WTC11 (cell line): ENCODE measurements at regions not wholly inside any gene's neighbourhood (a gene's known extent, or its start where the extent isn't known, plus 50 kb on each side); places are given as distances from the start of the nearest gene placed in this dataset.

Experiments used
- ATAC-seq: fragments of 200-7000 bp; cut with Tn5 transposase; 2 replicates; pipeline ENCODE4 v1.10.0; 2021; ENCODE audit warnings: mild to moderate bottlenecking, moderate library complexity
- CTCF ChIA-PET: fragments of 300-600 bp; sonication (Branson Sonifier 250); formaldehyde crosslinking; loops from one replicate; lab custom pipeline; 2021; ENCODE audit warnings: antibody characterized with exemption; lab: Charles Lee
- POLR2A ChIA-PET: fragments of 350-600 bp; sonication (Branson Sonifier 250); formaldehyde crosslinking; loops from one replicate; lab custom pipeline; 2021; ENCODE audit warnings: antibody characterized with exemption; lab: Charles Lee
- DNase-seq: peaks from one replicate; pipeline ENCODE4 v3.0.0; 2021; ENCODE audit warnings: low spot score
- H3K27ac Mint-ChIP-seq: 2 replicates; pipeline ENCODE4 v1.8.0; 2021; ENCODE audit warnings: mixed read lengths
- H3K27me3 Mint-ChIP-seq: 2 replicates; pipeline ENCODE4 v1.8.0; 2021; ENCODE audit warnings: low read depth, mild to moderate bottlenecking, moderate library complexity, mixed read lengths
- H3K36me3 Mint-ChIP-seq: 2 replicates; pipeline ENCODE4 v1.8.0; 2021; ENCODE audit warnings: mixed read lengths
- H3K4me1 Mint-ChIP-seq: 2 replicates; pipeline ENCODE4 v1.8.0; 2022; ENCODE audit warnings: mixed read lengths
- H3K4me3 Mint-ChIP-seq: 2 replicates; pipeline ENCODE4 v1.8.0; 2021; ENCODE audit warnings: mild to moderate bottlenecking, moderate library complexity, mixed read lengths
- H3K9me3 Mint-ChIP-seq: 2 replicates; pipeline ENCODE4 v1.8.0; 2021; ENCODE audit warnings: mixed read lengths
- CBFB ChIP-seq: sonication (generic); formaldehyde crosslinking; IDR thresholded peaks from 2 replicates; pipeline ENCODE4 v1.8.1; 2022; ENCODE audit warnings: mild to moderate bottlenecking, low read depth, missing genetic modification reagents
- CREB1 ChIP-seq: sonication (generic); formaldehyde crosslinking; IDR thresholded peaks from 2 replicates; pipeline ENCODE4 v1.8.0; 2023; ENCODE audit warnings: mild to moderate bottlenecking, missing genetic modification reagents
- ETV6 ChIP-seq: sonication (generic); formaldehyde crosslinking; IDR thresholded peaks from 2 replicates; pipeline ENCODE4 v1.8.1; 2022; ENCODE audit warnings: mild to moderate bottlenecking, missing genetic modification reagents
- FOXJ3 ChIP-seq: sonication (generic); formaldehyde crosslinking; IDR thresholded peaks from 2 replicates; pipeline ENCODE4 v1.9.0; 2021; ENCODE audit warnings: missing genetic modification reagents, mild to moderate bottlenecking, borderline replicate concordance
- GABPB1 ChIP-seq: sonication (generic); formaldehyde crosslinking; IDR thresholded peaks from 2 replicates; pipeline ENCODE4 v1.8.1; 2023; ENCODE audit warnings: mild to moderate bottlenecking, missing genetic modification reagents
- NFE2L1 ChIP-seq: sonication (generic); formaldehyde crosslinking; IDR thresholded peaks from 2 replicates; pipeline ENCODE4 v1.8.1; 2023; ENCODE audit warnings: missing genetic modification reagents
- NR3C1 ChIP-seq: sonication (generic); formaldehyde crosslinking; conservative IDR thresholded peaks from 2 replicates; pipeline ENCODE4 v1.8.1; 2023; ENCODE audit warnings: low read depth, mild to moderate bottlenecking, missing genetic modification reagents
- SOX15 ChIP-seq: fragments of 250-450 bp; sonication (Bioruptor Pico); IDR thresholded peaks from 2 replicates; pipeline ENCODE4 v1.9.0; 2021; ENCODE audit warnings: mild to moderate bottlenecking
- TP53 ChIP-seq: sonication (generic); formaldehyde crosslinking; IDR thresholded peaks from 2 replicates; pipeline ENCODE4 v1.8.1; 2023; ENCODE audit warnings: mild to moderate bottlenecking, missing genetic modification reagents
- ZNF138 ChIP-seq: sonication (generic); formaldehyde crosslinking; conservative IDR thresholded peaks from 2 replicates; pipeline ENCODE4 v1.8.1; 2022; ENCODE audit warnings: mild to moderate bottlenecking, moderate library complexity, missing genetic modification reagents
- ZNF396 ChIP-seq: fragments of 250-450 bp; sonication (Bioruptor Pico); IDR thresholded peaks from 2 replicates; pipeline ENCODE4 v1.8.0; 2021; ENCODE audit warnings: mild to moderate bottlenecking, moderate library complexity, borderline replicate concordance
- ZNF416 ChIP-seq: fragments of 250-450 bp; sonication (Bioruptor Pico); IDR thresholded peaks from 2 replicates; pipeline ENCODE4 v1.9.0; 2021; ENCODE audit warnings: mild to moderate bottlenecking, inconsistent platforms
- TF ChIP-seq, protein P1 (sequence below): fragments of 250-450 bp; sonication (Bioruptor Pico); conservative IDR thresholded peaks from 2 replicates; pipeline ENCODE4 v1.9.0; 2021; ENCODE audit warnings: mild to moderate bottlenecking
- TF ChIP-seq, protein P2 (sequence below): sonication (generic); formaldehyde crosslinking; IDR thresholded peaks from 2 replicates; pipeline ENCODE4 v1.8.1; 2022; ENCODE audit warnings: low read depth, mild to moderate bottlenecking, moderate library complexity, missing genetic modification reagents, borderline replicate concordance
- TF ChIP-seq, protein P3 (sequence below): fragments of 250-450 bp; sonication (Bioruptor Pico); IDR thresholded peaks from 2 replicates; pipeline ENCODE4 v1.9.0; 2021; ENCODE audit warnings: mild to moderate bottlenecking
- TF ChIP-seq, protein P4 (sequence below): fragments of 250-450 bp; sonication (Bioruptor Pico); IDR thresholded peaks from 2 replicates; pipeline ENCODE4 v1.9.0; 2021; ENCODE audit warnings: mild to moderate bottlenecking
- TF ChIP-seq, protein P5 (sequence below): sonication (generic); formaldehyde crosslinking; IDR thresholded peaks from 2 replicates; pipeline ENCODE4 v1.8.0; 2023; ENCODE audit warnings: mild to moderate bottlenecking, missing genetic modification reagents
- TF ChIP-seq, protein P6 (sequence below): sonication (generic); formaldehyde crosslinking; IDR thresholded peaks from 2 replicates; pipeline ENCODE4 v1.8.1; 2023; ENCODE audit warnings: mild to moderate bottlenecking, missing genetic modification reagents, borderline replicate concordance
- TF ChIP-seq, protein P7 (sequence below): sonication (generic); formaldehyde crosslinking; IDR thresholded peaks from 2 replicates; pipeline ENCODE4 v1.8.1; 2023; ENCODE audit warnings: mild to moderate bottlenecking, missing genetic modification reagents
- TF ChIP-seq, protein P8 (sequence below): sonication (generic); formaldehyde crosslinking; IDR thresholded peaks from 2 replicates; pipeline ENCODE4 v1.8.0; 2022; ENCODE audit warnings: mild to moderate bottlenecking, missing genetic modification reagents
- TF ChIP-seq, protein P9 (sequence below): sonication (generic); formaldehyde crosslinking; IDR thresholded peaks from 2 replicates; pipeline ENCODE4 v1.8.1; 2023; ENCODE audit warnings: mild to moderate bottlenecking, moderate library complexity, missing genetic modification reagents

DNA sequence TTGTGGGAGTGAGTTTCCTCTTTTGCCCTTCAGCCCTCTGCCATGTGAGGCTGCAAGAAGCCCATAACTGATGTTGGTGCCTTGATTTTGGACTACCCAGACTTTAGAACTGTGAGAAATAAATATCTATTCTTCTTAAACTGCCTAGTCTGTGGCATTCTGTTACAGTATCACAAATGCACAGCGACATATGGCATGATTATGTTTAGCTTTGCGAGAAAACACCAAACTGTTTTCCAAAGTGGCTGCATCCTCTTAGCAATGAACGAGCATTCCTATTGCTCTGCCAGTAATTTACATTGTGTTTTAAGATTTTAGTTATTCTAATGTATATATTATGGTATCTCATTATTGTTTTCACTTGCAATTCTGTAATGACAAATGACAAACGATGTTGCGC lies 246.7 kb downstream of the HLX start (continued):
- TF ChIP-seq, protein P1, sequence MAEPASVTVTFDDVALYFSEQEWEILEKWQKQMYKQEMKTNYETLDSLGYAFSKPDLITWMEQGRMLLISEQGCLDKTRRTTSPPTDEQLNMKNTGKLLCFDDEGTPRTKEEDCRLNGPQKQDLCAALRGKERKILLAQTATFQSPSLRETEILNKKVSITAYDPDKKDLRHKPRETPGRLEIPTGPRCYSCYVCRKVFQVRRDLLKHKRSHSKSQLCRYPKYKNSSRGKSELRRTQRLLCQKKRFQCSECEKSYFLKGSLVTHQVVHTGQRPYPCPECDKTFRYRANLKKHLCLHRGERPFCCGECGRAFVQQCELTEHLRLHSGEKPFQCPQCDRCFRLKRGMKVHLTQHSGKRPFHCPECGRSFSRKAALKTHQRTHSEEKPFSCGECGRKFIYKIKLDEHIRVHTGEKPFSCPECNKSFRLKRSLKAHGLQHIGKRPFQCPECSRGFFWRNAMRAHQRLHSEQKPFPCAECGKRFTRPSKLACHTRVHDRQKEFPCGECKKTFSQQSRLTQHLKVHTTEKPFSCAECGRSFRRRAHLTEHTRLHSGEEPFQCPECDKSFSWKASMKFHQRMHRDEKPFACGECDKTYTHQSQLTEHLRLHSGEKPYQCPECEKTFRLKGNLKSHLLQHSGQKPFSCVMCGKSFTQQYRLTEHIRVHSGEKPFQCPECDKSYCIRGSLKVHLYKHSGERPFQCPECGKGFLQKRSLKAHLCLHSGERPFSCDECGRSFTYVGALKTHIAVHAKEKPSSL = no peak
- TF ChIP-seq FOXJ3 (no peak), SOX15 (CRISPR knock-in tag) (no peak), ZNF138 (CRISPR knock-in tag) (no peak), NR3C1 (no peak), CBFB (CRISPR knock-in tag) (no peak), ETV6 (no peak)
- TF ChIP-seq, protein P2, sequence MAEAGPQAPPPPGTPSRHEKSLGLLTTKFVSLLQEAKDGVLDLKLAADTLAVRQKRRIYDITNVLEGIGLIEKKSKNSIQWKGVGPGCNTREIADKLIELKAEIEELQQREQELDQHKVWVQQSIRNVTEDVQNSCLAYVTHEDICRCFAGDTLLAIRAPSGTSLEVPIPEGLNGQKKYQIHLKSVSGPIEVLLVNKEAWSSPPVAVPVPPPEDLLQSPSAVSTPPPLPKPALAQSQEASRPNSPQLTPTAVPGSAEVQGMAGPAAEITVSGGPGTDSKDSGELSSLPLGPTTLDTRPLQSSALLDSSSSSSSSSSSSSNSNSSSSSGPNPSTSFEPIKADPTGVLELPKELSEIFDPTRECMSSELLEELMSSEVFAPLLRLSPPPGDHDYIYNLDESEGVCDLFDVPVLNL (CRISPR knock-in tag) = no peak
- TF ChIP-seq, protein P3, sequence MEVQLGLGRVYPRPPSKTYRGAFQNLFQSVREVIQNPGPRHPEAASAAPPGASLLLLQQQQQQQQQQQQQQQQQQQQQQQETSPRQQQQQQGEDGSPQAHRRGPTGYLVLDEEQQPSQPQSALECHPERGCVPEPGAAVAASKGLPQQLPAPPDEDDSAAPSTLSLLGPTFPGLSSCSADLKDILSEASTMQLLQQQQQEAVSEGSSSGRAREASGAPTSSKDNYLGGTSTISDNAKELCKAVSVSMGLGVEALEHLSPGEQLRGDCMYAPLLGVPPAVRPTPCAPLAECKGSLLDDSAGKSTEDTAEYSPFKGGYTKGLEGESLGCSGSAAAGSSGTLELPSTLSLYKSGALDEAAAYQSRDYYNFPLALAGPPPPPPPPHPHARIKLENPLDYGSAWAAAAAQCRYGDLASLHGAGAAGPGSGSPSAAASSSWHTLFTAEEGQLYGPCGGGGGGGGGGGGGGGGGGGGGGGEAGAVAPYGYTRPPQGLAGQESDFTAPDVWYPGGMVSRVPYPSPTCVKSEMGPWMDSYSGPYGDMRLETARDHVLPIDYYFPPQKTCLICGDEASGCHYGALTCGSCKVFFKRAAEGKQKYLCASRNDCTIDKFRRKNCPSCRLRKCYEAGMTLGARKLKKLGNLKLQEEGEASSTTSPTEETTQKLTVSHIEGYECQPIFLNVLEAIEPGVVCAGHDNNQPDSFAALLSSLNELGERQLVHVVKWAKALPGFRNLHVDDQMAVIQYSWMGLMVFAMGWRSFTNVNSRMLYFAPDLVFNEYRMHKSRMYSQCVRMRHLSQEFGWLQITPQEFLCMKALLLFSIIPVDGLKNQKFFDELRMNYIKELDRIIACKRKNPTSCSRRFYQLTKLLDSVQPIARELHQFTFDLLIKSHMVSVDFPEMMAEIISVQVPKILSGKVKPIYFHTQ (CRISPR knock-in tag) = no peak
- TF ChIP-seq, protein P4, sequence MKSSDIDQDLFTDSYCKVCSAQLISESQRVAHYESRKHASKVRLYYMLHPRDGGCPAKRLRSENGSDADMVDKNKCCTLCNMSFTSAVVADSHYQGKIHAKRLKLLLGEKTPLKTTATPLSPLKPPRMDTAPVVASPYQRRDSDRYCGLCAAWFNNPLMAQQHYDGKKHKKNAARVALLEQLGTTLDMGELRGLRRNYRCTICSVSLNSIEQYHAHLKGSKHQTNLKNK (CRISPR knock-in tag) = no peak
- TF ChIP-seq, protein P5, sequence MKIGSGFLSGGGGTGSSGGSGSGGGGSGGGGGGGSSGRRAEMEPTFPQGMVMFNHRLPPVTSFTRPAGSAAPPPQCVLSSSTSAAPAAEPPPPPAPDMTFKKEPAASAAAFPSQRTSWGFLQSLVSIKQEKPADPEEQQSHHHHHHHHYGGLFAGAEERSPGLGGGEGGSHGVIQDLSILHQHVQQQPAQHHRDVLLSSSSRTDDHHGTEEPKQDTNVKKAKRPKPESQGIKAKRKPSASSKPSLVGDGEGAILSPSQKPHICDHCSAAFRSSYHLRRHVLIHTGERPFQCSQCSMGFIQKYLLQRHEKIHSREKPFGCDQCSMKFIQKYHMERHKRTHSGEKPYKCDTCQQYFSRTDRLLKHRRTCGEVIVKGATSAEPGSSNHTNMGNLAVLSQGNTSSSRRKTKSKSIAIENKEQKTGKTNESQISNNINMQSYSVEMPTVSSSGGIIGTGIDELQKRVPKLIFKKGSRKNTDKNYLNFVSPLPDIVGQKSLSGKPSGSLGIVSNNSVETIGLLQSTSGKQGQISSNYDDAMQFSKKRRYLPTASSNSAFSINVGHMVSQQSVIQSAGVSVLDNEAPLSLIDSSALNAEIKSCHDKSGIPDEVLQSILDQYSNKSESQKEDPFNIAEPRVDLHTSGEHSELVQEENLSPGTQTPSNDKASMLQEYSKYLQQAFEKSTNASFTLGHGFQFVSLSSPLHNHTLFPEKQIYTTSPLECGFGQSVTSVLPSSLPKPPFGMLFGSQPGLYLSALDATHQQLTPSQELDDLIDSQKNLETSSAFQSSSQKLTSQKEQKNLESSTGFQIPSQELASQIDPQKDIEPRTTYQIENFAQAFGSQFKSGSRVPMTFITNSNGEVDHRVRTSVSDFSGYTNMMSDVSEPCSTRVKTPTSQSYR = no peak
- TF ChIP-seq, protein P6, sequence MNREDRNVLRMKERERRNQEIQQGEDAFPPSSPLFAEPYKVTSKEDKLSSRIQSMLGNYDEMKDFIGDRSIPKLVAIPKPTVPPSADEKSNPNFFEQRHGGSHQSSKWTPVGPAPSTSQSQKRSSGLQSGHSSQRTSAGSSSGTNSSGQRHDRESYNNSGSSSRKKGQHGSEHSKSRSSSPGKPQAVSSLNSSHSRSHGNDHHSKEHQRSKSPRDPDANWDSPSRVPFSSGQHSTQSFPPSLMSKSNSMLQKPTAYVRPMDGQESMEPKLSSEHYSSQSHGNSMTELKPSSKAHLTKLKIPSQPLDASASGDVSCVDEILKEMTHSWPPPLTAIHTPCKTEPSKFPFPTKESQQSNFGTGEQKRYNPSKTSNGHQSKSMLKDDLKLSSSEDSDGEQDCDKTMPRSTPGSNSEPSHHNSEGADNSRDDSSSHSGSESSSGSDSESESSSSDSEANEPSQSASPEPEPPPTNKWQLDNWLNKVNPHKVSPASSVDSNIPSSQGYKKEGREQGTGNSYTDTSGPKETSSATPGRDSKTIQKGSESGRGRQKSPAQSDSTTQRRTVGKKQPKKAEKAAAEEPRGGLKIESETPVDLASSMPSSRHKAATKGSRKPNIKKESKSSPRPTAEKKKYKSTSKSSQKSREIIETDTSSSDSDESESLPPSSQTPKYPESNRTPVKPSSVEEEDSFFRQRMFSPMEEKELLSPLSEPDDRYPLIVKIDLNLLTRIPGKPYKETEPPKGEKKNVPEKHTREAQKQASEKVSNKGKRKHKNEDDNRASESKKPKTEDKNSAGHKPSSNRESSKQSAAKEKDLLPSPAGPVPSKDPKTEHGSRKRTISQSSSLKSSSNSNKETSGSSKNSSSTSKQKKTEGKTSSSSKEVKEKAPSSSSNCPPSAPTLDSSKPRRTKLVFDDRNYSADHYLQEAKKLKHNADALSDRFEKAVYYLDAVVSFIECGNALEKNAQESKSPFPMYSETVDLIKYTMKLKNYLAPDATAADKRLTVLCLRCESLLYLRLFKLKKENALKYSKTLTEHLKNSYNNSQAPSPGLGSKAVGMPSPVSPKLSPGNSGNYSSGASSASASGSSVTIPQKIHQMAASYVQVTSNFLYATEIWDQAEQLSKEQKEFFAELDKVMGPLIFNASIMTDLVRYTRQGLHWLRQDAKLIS (CRISPR knock-in tag) = no peak
- TF ChIP-seq, all 79 proteins: peak for 0

DNA sequence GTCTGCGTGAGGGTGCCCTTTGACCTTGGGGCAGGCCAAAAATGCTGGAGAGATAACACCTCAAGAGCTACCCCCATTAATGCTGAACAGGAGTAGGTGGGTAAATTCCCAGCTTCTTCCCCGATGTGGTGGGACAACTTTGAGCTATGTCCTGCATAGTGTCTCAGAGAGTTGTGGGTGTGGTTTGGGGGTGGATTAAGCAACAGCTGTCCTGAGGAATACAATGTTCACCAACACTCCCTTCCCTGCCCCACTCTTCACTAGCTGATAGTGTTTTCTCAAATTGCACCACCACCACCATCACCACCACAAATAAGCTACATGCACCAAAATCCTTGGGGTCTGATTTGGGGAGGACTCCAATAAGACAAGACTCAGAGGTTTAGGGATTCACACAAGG lies 258.4 kb downstream of the HLX start:
- no peaks in the 10 kb centered on the region for H3K36me3 Mint-ChIP-seq
- ATAC-seq = no peak
- H3K4me1 Mint-ChIP-seq = peaks cover 4% of the 10 kb centered on the region; the same call in 1 of the 2 replicates
- no peaks in the 10 kb centered on the region for H3K27me3 Mint-ChIP-seq
- ChIA-PET POLR2A (no interaction called here), CTCF (no interaction called here)
- peaks cover 10% of the 10 kb centered on the region for H3K9me3 Mint-ChIP-seq
- no peak overlapping the region for H3K4me3 Mint-ChIP-seq
- H3K27ac Mint-ChIP-seq = no peak overlapping the region
- DNase-seq = no peak
- TF ChIP-seq, protein P7, sequence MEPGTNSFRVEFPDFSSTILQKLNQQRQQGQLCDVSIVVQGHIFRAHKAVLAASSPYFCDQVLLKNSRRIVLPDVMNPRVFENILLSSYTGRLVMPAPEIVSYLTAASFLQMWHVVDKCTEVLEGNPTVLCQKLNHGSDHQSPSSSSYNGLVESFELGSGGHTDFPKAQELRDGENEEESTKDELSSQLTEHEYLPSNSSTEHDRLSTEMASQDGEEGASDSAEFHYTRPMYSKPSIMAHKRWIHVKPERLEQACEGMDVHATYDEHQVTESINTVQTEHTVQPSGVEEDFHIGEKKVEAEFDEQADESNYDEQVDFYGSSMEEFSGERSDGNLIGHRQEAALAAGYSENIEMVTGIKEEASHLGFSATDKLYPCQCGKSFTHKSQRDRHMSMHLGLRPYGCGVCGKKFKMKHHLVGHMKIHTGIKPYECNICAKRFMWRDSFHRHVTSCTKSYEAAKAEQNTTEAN = no peak
- TF ChIP-seq, protein P8, sequence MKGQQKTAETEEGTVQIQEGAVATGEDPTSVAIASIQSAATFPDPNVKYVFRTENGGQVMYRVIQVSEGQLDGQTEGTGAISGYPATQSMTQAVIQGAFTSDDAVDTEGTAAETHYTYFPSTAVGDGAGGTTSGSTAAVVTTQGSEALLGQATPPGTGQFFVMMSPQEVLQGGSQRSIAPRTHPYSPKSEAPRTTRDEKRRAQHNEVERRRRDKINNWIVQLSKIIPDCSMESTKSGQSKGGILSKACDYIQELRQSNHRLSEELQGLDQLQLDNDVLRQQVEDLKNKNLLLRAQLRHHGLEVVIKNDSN (CRISPR knock-in tag) = no peak
- TF ChIP-seq NFE2L1 (CRISPR knock-in tag) = no peak
- TF ChIP-seq ZNF396 (CRISPR knock-in tag) = no peak
- TF ChIP-seq ZNF416 = no peak
- TF ChIP-seq TP53 = no peak
- TF ChIP-seq CREB1 = no peak
- TF ChIP-seq GABPB1 = no peak
- TF ChIP-seq, protein P9, sequence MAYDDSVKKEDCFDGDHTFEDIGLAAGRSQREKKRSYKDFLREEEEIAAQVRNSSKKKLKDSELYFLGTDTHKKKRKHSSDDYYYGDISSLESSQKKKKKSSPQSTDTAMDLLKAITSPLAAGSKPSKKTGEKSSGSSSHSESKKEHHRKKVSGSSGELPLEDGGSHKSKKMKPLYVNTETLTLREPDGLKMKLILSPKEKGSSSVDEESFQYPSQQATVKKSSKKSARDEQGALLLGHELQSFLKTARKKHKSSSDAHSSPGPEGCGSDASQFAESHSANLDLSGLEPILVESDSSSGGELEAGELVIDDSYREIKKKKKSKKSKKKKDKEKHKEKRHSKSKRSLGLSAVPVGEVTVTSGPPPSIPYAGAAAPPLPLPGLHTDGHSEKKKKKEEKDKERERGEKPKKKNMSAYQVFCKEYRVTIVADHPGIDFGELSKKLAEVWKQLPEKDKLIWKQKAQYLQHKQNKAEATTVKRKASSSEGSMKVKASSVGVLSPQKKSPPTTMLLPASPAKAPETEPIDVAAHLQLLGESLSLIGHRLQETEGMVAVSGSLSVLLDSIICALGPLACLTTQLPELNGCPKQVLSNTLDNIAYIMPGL = no peak
